Peyer's patch (tissue), 4 donors: ENCODE measurements at regions not wholly inside any gene's neighbourhood (a gene's known extent, or its start where the extent isn't known, plus 50 kb on each side); places are given as distances from the start of the nearest gene placed in this dataset.
"Not testable (repeated sequence)": the region's sequence is repeated elsewhere in the genome, so short reads cannot be mapped to it uniquely, and the experiment has no call there.

Experiments
- POLR2A ChIP-seq, 2 donors: fragments of 450-650 bp; IDR thresholded peaks; one replicate each; pipeline ENCODE4 v1.5.1; 2017; ENCODE audit warnings: antibody characterized with exemption in 2 of 2, mild to moderate bottlenecking in 2 of 2, moderate library complexity in 2 of 2
- TF ChIP-seq, protein P1 (sequence below), 6 experiments: fragments of 450-650 bp in 4 of 6; fragments of 200-600 bp in 2 of 6; sonication (generic) in 1 of 6; IDR thresholded peaks; one replicate each; pipeline ENCODE4 v1.5.1; 2017 to 2019; ENCODE audit warnings: antibody characterized with exemption in 6 of 6, mild to moderate bottlenecking in 3 of 6, moderate library complexity in 1 of 6

GRCh38 chr2:175593686-175594525, 408.2 kb downstream of the LNPK start:
- TF ChIP-seq, protein P1, sequence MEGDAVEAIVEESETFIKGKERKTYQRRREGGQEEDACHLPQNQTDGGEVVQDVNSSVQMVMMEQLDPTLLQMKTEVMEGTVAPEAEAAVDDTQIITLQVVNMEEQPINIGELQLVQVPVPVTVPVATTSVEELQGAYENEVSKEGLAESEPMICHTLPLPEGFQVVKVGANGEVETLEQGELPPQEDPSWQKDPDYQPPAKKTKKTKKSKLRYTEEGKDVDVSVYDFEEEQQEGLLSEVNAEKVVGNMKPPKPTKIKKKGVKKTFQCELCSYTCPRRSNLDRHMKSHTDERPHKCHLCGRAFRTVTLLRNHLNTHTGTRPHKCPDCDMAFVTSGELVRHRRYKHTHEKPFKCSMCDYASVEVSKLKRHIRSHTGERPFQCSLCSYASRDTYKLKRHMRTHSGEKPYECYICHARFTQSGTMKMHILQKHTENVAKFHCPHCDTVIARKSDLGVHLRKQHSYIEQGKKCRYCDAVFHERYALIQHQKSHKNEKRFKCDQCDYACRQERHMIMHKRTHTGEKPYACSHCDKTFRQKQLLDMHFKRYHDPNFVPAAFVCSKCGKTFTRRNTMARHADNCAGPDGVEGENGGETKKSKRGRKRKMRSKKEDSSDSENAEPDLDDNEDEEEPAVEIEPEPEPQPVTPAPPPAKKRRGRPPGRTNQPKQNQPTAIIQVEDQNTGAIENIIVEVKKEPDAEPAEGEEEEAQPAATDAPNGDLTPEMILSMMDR (IDR thresholded peaks at IDR 0.05), result not testable (repeated sequence)
- TF ChIP-seq POLR2A (IDR thresholded peaks at IDR 0.05), result not testable (repeated sequence)
